Astrocyte of the cerebellum (primary cell): ENCODE measurements at regions not wholly inside any gene's neighbourhood (a gene's known extent, or its start where the extent isn't known, plus 50 kb on each side); places are given as distances from the start of the nearest gene placed in this dataset.

Source experiments
- DNase-seq: peaks from one replicate; pipeline ENCODE4 v3.0.0-alpha.2; 2011; ENCODE audit warnings: low read depth
- H3K4me3 ChIP-seq: 2 replicates; pipeline ENCODE4 v1.5.1; 2011; ENCODE audit warnings: mild to moderate bottlenecking, low read depth, low read length, moderate library complexity
- CTCF ChIP-seq: IDR thresholded peaks from 2 replicates; pipeline ENCODE4 v1.5.1; 2012; ENCODE audit warnings: low read length, low read depth, moderate library complexity, mild to moderate bottlenecking; ENCODE audit errors: missing control alignments
- in situ Hi-C: cut with HindIII; loops from 2 replicates; pipeline ENCODE4 v1.10.0; 2017; ENCODE audit warnings: low sequenced_read_pairs

GRCh38 chr14:22475381-22475780 is 113.6 kb downstream of the DAD1 start:
- H3K4me3 ChIP-seq, result no peak overlapping the region
- no peak for DNase-seq
- TF ChIP-seq CTCF, result no peak
- in situ Hi-C loops, result no loop called here

GRCh38 chr14:22474730-22475351 is 114.2 kb downstream of the DAD1 start:
- no peak overlapping the region for H3K4me3 ChIP-seq
- in situ Hi-C loops, result no loop called here
- DNase-seq, result no peak
- no peak for TF ChIP-seq CTCF

GRCh38 chr14:22472935-22473854 is 115.8 kb downstream of the DAD1 start:
- TF ChIP-seq CTCF, result peak; percentile 62
- no peak overlapping the region for H3K4me3 ChIP-seq
- in situ Hi-C loops, result no loop called here
- peak; percentile 67 for DNase-seq

GRCh38 chr14:22472466-22472865 is 116.6 kb downstream of the DAD1 start:
- TF ChIP-seq CTCF, result no peak
- no peak for DNase-seq
- in situ Hi-C loops, result no loop called here
- H3K4me3 ChIP-seq, result no peak overlapping the region

- DNase-seq, result no peak
- peak; percentile 51 for TF ChIP-seq CTCF
- in situ Hi-C loops, result no loop called here
These were observed 117.4 kb downstream of the DAD1 start for GRCh38 chr14:22471545-22472121.

GRCh38 chr14:22469538-22470303 is 119.3 kb downstream of the DAD1 start:
- in situ Hi-C loops, result no loop called here
- H3K4me3 ChIP-seq, result no peak overlapping the region
- no peak for DNase-seq
- TF ChIP-seq CTCF, result no peak

More at GRCh38 chr14:22471545-22472121, 117.4 kb downstream of the DAD1 start:
- H3K4me3 ChIP-seq, result no peak overlapping the region
